ENCODE measurements at regions not wholly inside any gene's neighbourhood (a gene's known extent, or its start where the extent isn't known, plus 50 kb on each side); places are given as distances from the start of the nearest gene placed in this dataset.

DNA sequence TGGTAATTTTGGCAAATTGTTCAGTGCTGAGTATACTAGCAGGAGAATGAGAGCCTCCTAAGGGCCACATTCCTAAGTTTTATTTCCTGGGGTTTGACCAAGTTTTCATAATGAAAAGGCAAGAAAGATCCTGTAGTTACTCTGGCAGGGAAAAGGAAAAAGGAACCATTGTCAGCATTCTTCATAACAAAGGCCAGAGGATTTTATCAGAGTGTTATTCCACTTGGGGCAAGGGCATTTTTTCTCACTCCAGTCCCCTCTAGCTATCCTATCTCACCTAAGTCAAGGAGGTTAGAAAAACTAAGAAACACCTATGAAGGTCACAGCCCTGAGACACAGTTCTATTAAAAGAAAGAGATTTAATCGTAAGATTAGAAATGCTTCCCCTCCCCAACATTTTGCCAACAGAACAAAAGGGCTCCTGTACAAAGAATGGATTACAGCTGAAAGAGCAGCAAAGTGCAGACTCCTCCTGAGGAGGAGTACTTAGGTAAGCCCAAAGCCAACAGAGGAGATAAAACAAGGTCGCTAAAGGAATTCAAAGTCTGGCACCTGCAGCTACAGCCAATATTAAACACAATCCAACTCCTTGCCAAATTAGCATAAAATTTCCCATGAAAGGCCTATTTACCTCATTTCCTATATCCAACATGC is 162.4 kb downstream of the GALC start:
- in situ Hi-C loops (cut with HindIII; ENCODE audit: low sequenced_read_pairs) = no loop called here
- H3K4me3 ChIP-seq (ENCODE audit: low read depth, low read length) = no peak overlapping the region
- no peak for DNase-seq (ENCODE audit: low read depth)
- TF ChIP-seq, protein P1, sequence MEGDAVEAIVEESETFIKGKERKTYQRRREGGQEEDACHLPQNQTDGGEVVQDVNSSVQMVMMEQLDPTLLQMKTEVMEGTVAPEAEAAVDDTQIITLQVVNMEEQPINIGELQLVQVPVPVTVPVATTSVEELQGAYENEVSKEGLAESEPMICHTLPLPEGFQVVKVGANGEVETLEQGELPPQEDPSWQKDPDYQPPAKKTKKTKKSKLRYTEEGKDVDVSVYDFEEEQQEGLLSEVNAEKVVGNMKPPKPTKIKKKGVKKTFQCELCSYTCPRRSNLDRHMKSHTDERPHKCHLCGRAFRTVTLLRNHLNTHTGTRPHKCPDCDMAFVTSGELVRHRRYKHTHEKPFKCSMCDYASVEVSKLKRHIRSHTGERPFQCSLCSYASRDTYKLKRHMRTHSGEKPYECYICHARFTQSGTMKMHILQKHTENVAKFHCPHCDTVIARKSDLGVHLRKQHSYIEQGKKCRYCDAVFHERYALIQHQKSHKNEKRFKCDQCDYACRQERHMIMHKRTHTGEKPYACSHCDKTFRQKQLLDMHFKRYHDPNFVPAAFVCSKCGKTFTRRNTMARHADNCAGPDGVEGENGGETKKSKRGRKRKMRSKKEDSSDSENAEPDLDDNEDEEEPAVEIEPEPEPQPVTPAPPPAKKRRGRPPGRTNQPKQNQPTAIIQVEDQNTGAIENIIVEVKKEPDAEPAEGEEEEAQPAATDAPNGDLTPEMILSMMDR (IDR thresholded peaks at IDR 0.05; ENCODE audit: low read depth, low read length, missing control alignments) = no peak

GRCh38 chr14:87829543-87829942 is 163.4 kb downstream of the GALC start:
- H3K4me3 ChIP-seq (ENCODE audit: low read depth, low read length) = no peak overlapping the region
- in situ Hi-C loops (cut with HindIII; ENCODE audit: low sequenced_read_pairs) = no loop called here
- TF ChIP-seq, protein P1 (IDR thresholded peaks at IDR 0.05; ENCODE audit: low read depth, low read length, missing control alignments) = no peak
- no peak for DNase-seq (ENCODE audit: low read depth)

- in situ Hi-C loops (cut with HindIII; ENCODE audit: low sequenced_read_pairs) = no loop called here
- H3K4me3 ChIP-seq (ENCODE audit: low read depth, low read length) = no peak overlapping the region
- no peak for DNase-seq (ENCODE audit: low read depth)
- TF ChIP-seq, protein P1 (IDR thresholded peaks at IDR 0.05; ENCODE audit: low read depth, low read length, missing control alignments) = no peak
Measured at GRCh38 chr14:87824266-87824665, 168.7 kb downstream of the GALC start.

GRCh38 chr14:87816416-87816815 is 176.6 kb downstream of the GALC start:
- TF ChIP-seq, protein P1 (IDR thresholded peaks at IDR 0.05; ENCODE audit: low read depth, low read length, missing control alignments) = no peak
- no peak overlapping the region for H3K4me3 ChIP-seq (ENCODE audit: low read depth, low read length)
- no peak for DNase-seq (ENCODE audit: low read depth)
- in situ Hi-C loops (cut with HindIII; ENCODE audit: low sequenced_read_pairs) = no loop called here

- TF ChIP-seq, protein P1 (IDR thresholded peaks at IDR 0.05; ENCODE audit: low read depth, low read length, missing control alignments) = no peak
- in situ Hi-C loops (cut with HindIII; ENCODE audit: low sequenced_read_pairs) = no loop called here
- no peak overlapping the region for H3K4me3 ChIP-seq (ENCODE audit: low read depth, low read length)
- no peak for DNase-seq (ENCODE audit: low read depth)
Measured at GRCh38 chr14:87815121-87815520, 177.9 kb downstream of the GALC start.

DNA sequence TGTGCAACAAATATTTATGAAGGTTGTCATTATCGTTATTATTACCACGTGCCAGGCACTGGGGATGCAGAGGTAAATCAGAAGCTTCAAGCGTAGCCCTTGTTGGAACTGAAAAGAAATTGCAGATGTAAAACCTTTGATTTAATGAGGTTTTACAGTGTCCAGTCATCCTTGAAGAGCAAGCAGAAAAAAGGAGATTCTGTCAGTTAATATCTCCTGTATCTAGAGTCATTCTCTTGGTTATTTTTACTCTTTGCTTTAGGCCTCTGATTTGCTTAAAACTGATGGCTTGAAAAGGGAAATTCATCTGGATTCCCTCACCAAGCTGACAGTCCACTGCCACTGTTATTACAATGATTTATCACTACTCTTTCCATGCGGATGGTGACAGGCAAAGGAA is 179.3 kb downstream of the GALC start:
- in situ Hi-C loops (cut with HindIII; ENCODE audit: low sequenced_read_pairs) = no loop called here
- DNase-seq (ENCODE audit: low read depth) = no peak
- TF ChIP-seq, protein P1 (IDR thresholded peaks at IDR 0.05; ENCODE audit: low read depth, low read length, missing control alignments) = no peak
- no peak overlapping the region for H3K4me3 ChIP-seq (ENCODE audit: low read depth, low read length)

Measured in astrocyte of the cerebellum (primary cell).